ENCODE measurements at regions not wholly inside any gene's neighbourhood (a gene's known extent, or its start where the extent isn't known, plus 50 kb on each side); places are given as distances from the start of the nearest gene placed in this dataset.

GRCh38 chr3:76897076-76897475 is 142.8 kb upstream of the ROBO2 start:
- no peak overlapping the region for H2AFZ ChIP-seq (ENCODE audit: low read length)

GRCh38 chr3:76900596-76900995 is 139.3 kb upstream of the ROBO2 start:
- H3K9me2 ChIP-seq (replicated peaks; ENCODE audit: low read depth, low read length): no peaks in the 10 kb centered on the region
- no peak overlapping the region for H2AFZ ChIP-seq (ENCODE audit: low read length)
- no peaks in the 10 kb centered on the region for H3K27me3 ChIP-seq (ENCODE audit: insufficient read depth, low read length, poor library complexity, severe bottlenecking)
- no peak overlapping the region for H3K4me2 ChIP-seq (ENCODE audit: low read depth, low read length, poor library complexity, severe bottlenecking)
- TF ChIP-seq CTCF (conservative IDR thresholded peaks at IDR 0.05; ENCODE audit: low read length): no peak
- no peak for TF ChIP-seq EZH2phosphoT487 (IDR thresholded peaks at IDR 0.05; ENCODE audit: borderline replicate concordance)
- peaks cover 4% of the 10 kb centered on the region for H3K4me1 ChIP-seq (ENCODE audit: insufficient read depth, low read length, poor library complexity, severe bottlenecking)
- no peaks in the 10 kb centered on the region for H3K36me3 ChIP-seq (ENCODE audit: insufficient read depth, low read length)
- no peaks in the 10 kb centered on the region for H3K9me3 ChIP-seq (ENCODE audit: insufficient read depth, low read depth, low read length)
- H3K4me3 ChIP-seq (ENCODE audit: low read length, poor library complexity, severe bottlenecking): no peak overlapping the region
- no peaks in the 10 kb centered on the region for H3K79me2 ChIP-seq (ENCODE audit: insufficient read depth, low read length)
- H3F3A ChIP-seq (ENCODE audit: low read depth): no peaks in the 10 kb centered on the region
- no peak overlapping the region for H3K9ac ChIP-seq (ENCODE audit: low read depth, low read length, poor library complexity, severe bottlenecking)
- no peaks in the 10 kb centered on the region for H4K20me1 ChIP-seq (ENCODE audit: insufficient read depth, low read length, poor library complexity, severe bottlenecking)

More at GRCh38 chr3:76897076-76897475, 142.8 kb upstream of the ROBO2 start:
- Histone ChIP-seq H3K9me3 (ENCODE audit: insufficient read depth, low read depth, low read length) (no peaks in the 10 kb centered on the region), H3K36me3 (ENCODE audit: insufficient read depth, low read length) (no peaks in the 10 kb centered on the region), H3K27me3 (ENCODE audit: insufficient read depth, low read length, poor library complexity, severe bottlenecking) (no peaks in the 10 kb centered on the region), H3F3A (ENCODE audit: low read depth) (no peaks in the 10 kb centered on the region), H4K20me1 (ENCODE audit: insufficient read depth, low read length, poor library complexity, severe bottlenecking) (no peaks in the 10 kb centered on the region), H3K4me3 (ENCODE audit: low read length, poor library complexity, severe bottlenecking) (no peak overlapping the region), H3K79me2 (ENCODE audit: insufficient read depth, low read length) (no peaks in the 10 kb centered on the region), H3K9ac (ENCODE audit: low read depth, low read length, poor library complexity, severe bottlenecking) (no peak overlapping the region), H3K4me2 (ENCODE audit: low read depth, low read length, poor library complexity, severe bottlenecking) (no peak overlapping the region), H3K4me1 (ENCODE audit: insufficient read depth, low read length, poor library complexity, severe bottlenecking) (peaks cover 4% of the 10 kb centered on the region), H3K9me2 (replicated peaks; ENCODE audit: low read depth, low read length) (no peaks in the 10 kb centered on the region)
- TF ChIP-seq EZH2phosphoT487 (IDR thresholded peaks at IDR 0.05; ENCODE audit: borderline replicate concordance): no peak
- no peak for TF ChIP-seq CTCF (conservative IDR thresholded peaks at IDR 0.05; ENCODE audit: low read length)

DNA sequence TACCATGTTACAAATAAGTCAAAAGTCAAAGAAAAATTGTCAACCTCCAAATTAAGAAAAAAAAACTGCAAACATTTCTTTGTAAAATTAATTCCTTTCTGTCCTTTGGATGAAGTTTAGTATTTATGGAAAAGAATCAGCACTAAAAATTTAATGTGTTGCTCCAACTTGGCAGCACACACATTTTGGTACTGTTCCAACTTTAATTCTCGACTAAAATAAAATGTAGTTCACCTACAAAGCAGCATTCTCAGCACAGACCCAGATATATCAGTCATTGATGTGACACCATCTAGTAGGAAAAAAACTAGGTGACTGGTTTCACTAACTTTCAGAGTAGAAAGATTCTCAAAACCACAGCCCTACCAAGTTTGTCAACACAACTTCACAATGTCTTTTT is 131.7 kb upstream of the ROBO2 start:
- H3F3A ChIP-seq (ENCODE audit: low read depth): no peaks in the 10 kb centered on the region
- TF ChIP-seq EZH2phosphoT487 (IDR thresholded peaks at IDR 0.05; ENCODE audit: borderline replicate concordance) (no peak), CTCF (conservative IDR thresholded peaks at IDR 0.05; ENCODE audit: low read length) (no peak)
- H4K20me1 ChIP-seq (ENCODE audit: insufficient read depth, low read length, poor library complexity, severe bottlenecking): no peaks in the 10 kb centered on the region
- no peak overlapping the region for H2AFZ ChIP-seq (ENCODE audit: low read length)
- no peak overlapping the region for H3K4me3 ChIP-seq (ENCODE audit: low read length, poor library complexity, severe bottlenecking)
- H3K79me2 ChIP-seq (ENCODE audit: insufficient read depth, low read length): no peaks in the 10 kb centered on the region
- no peaks in the 10 kb centered on the region for H3K27me3 ChIP-seq (ENCODE audit: insufficient read depth, low read length, poor library complexity, severe bottlenecking)
- no peak overlapping the region for H3K9ac ChIP-seq (ENCODE audit: low read depth, low read length, poor library complexity, severe bottlenecking)
- H3K4me1 ChIP-seq (ENCODE audit: insufficient read depth, low read length, poor library complexity, severe bottlenecking): no peaks in the 10 kb centered on the region
- H3K36me3 ChIP-seq (ENCODE audit: insufficient read depth, low read length): no peaks in the 10 kb centered on the region
- H3K9me2 ChIP-seq (replicated peaks; ENCODE audit: low read depth, low read length): no peaks in the 10 kb centered on the region
- H3K4me2 ChIP-seq (ENCODE audit: low read depth, low read length, poor library complexity, severe bottlenecking): no peak overlapping the region
- H3K9me3 ChIP-seq (ENCODE audit: insufficient read depth, low read depth, low read length): no peaks in the 10 kb centered on the region

All from Loucy (cell line).